CD14-positive monocyte (primary cell): ENCODE measurements at regions not wholly inside any gene's neighbourhood (a gene's known extent, or its start where the extent isn't known, plus 50 kb on each side); places are given as distances from the start of the nearest gene placed in this dataset.

Experiments used
- DNase-seq, 3 donors: peaks; one replicate each; pipeline ENCODE4 v3.0.0-alpha.2; 2011 to 2022
- H2AFZ ChIP-seq: 2 replicates; pipeline ENCODE4 v1.6.0; 2012; ENCODE audit warnings: mild to moderate bottlenecking, low read depth, low read length, inconsistent platforms; ENCODE audit not compliant: insufficient read depth, poor library complexity, severe bottlenecking
- H3K27ac ChIP-seq, 2 donors: 1 replicate in 1 of 2; 2 replicates in 1 of 2; pipeline ENCODE4 v1.5.1; 2012 to 2013; ENCODE audit warnings: low read length in 2 of 2, control low read depth in 1 of 2, inconsistent platforms in 1 of 2, low read depth in 1 of 2, mild to moderate bottlenecking in 1 of 2
- H3K27me3 ChIP-seq, 2 donors: one replicate each; pipeline versions ENCODE4 v1.6.0 to v1.6.1; 2011 to 2013; ENCODE audit warnings: low read length in 2 of 2; ENCODE audit not compliant: control insufficient read depth in 2 of 2, insufficient read depth in 2 of 2
- H3K36me3 ChIP-seq, 2 donors: replicated peaks in 1 of 2; 1 replicate in 1 of 2; 2 replicates in 1 of 2; pipeline versions ENCODE4 v1.5.1 to v1.6.1; 2012 to 2013; ENCODE audit warnings: low read length in 2 of 2, control low read depth in 1 of 2, inconsistent platforms in 1 of 2, mild to moderate bottlenecking in 1 of 2; ENCODE audit not compliant: insufficient read depth in 2 of 2, control insufficient read depth in 1 of 2
- H3K4me1 ChIP-seq, 2 donors: 1 replicate in 1 of 2; 2 replicates in 1 of 2; pipeline versions ENCODE4 v1.5.1 to v1.6.1; 2012 to 2013; ENCODE audit warnings: low read length in 2 of 2, control low read depth in 1 of 2, inconsistent platforms in 1 of 2, mild to moderate bottlenecking in 1 of 2, moderate library complexity in 1 of 2; ENCODE audit not compliant: insufficient read depth in 2 of 2, control insufficient read depth in 1 of 2
- H3K4me2 ChIP-seq: replicated peaks from 2 replicates; pipeline ENCODE3; 2012; ENCODE audit warnings: low read length, moderate library complexity, mild to moderate bottlenecking; ENCODE audit not compliant: poor library complexity, severe bottlenecking; ENCODE audit errors: extremely low read depth
- H3K4me3 ChIP-seq, 3 experiments: fragments of 200-600 bp in 1 of 3; sonication (generic) in 1 of 3; replicated peaks in 1 of 3; 1 replicate in 2 of 3; 2 replicates in 1 of 3; pipeline ENCODE4 v1.5.1; 2011 to 2013; ENCODE audit warnings: low read length in 3 of 3, mild to moderate bottlenecking in 3 of 3, control low read depth in 2 of 3, low read depth in 2 of 3, inconsistent platforms in 1 of 3, moderate library complexity in 1 of 3
- H3K79me2 ChIP-seq: 2 replicates; pipeline ENCODE4 v1.6.0; 2012; ENCODE audit warnings: mild to moderate bottlenecking, control low read depth, inconsistent platforms, low read length, moderate library complexity; ENCODE audit not compliant: insufficient read depth
- H3K9ac ChIP-seq: 2 replicates; pipeline ENCODE4 v1.6.0; 2017; ENCODE audit warnings: low read length, mild to moderate bottlenecking; ENCODE audit not compliant: insufficient read depth, poor library complexity, severe bottlenecking
- H3K9me3 ChIP-seq, 2 donors: replicated peaks in 1 of 2; 1 replicate in 1 of 2; 2 replicates in 1 of 2; pipeline versions ENCODE4 v1.5.1 to v1.6.1; 2012 to 2013; ENCODE audit warnings: low read length in 2 of 2, control low read depth in 1 of 2; ENCODE audit not compliant: control insufficient read depth in 1 of 2, insufficient read depth in 1 of 2
- H4K20me1 ChIP-seq: 2 replicates; pipeline ENCODE4 v1.6.0; 2012; ENCODE audit warnings: mild to moderate bottlenecking, low read length, control low read depth, moderate library complexity; ENCODE audit not compliant: insufficient read depth
- H3K27ac Mint-ChIP-seq, 7 donors: one replicate each; pipeline ENCODE4 v1.8.0; 2020; ENCODE audit warnings: mild to moderate bottlenecking in 7 of 7, mixed read lengths in 7 of 7, moderate library complexity in 6 of 7, inconsistent platforms in 2 of 7
- H3K27me3 Mint-ChIP-seq, 3 donors: one replicate each; pipeline ENCODE4 v1.8.0; 2021 to 2022; ENCODE audit warnings: low read depth in 3 of 3, mild to moderate bottlenecking in 3 of 3, mixed read lengths in 3 of 3, moderate library complexity in 3 of 3, inconsistent platforms in 1 of 3
- H3K36me3 Mint-ChIP-seq, 2 donors: one replicate each; pipeline ENCODE4 v1.8.0; 2020; ENCODE audit warnings: mixed read lengths in 2 of 2, inconsistent platforms in 1 of 2, mild to moderate bottlenecking in 1 of 2
- H3K4me1 Mint-ChIP-seq: one replicate; pipeline ENCODE4 v1.8.0; 2020; ENCODE audit warnings: mild to moderate bottlenecking, mixed read lengths
- H3K4me3 Mint-ChIP-seq, 2 donors: one replicate each; pipeline ENCODE4 v1.8.0; 2020; ENCODE audit warnings: mild to moderate bottlenecking in 2 of 2, mixed read lengths in 2 of 2, moderate library complexity in 1 of 2
- H3K9me3 Mint-ChIP-seq, 7 donors: one replicate each; pipeline ENCODE4 v1.8.0; 2020 to 2022; ENCODE audit warnings: mixed read lengths in 7 of 7, mild to moderate bottlenecking in 6 of 7, moderate library complexity in 6 of 7, inconsistent platforms in 2 of 7
- WGBS: methylation state at CpG from one replicate; pipeline ENCODE4 v1.1.5; 2013; ENCODE audit warnings: missing lambda C conversion rate; ENCODE audit not compliant: insufficient coverage; 5-methylcytosine and 5-hydroxymethylcytosine counted together
- intact Hi-C, 2 donors: fragments of 100-400 bp; cut with micrococcal nuclease; formaldehyde crosslinking; loops; one replicate each; pipeline versions ENCODE4 v1.15.0 to v1.15.1; 2023
- TF ChIP-seq, protein P1 (sequence below): fragments of 200-600 bp; IDR thresholded peaks from one replicate; pipeline ENCODE4 v1.8.0; 2022; ENCODE audit warnings: antibody characterized with exemption, mild to moderate bottlenecking

DNA sequence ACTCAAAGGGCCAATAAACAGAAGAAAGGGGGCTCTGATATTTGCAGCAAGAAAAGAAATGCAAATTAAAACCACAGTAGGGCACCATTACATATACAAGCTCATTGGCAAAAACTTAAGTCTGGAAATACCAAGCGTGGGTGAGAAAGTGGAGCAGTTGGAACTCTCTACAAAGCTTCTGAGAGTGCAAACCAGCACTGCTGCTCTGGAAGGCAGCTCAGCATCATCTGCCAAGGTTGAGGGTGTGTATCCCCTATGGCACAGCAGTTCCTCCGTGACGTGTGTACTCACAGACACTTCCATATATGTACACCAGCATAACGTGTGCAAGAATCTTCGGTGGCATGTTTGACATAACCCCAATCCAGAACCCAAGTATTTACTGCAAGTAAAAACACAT is 271.0 kb upstream of the ATP10A start:
- 50% methylated on average over 1 of the region's 5 CpGs for WGBS

DNA sequence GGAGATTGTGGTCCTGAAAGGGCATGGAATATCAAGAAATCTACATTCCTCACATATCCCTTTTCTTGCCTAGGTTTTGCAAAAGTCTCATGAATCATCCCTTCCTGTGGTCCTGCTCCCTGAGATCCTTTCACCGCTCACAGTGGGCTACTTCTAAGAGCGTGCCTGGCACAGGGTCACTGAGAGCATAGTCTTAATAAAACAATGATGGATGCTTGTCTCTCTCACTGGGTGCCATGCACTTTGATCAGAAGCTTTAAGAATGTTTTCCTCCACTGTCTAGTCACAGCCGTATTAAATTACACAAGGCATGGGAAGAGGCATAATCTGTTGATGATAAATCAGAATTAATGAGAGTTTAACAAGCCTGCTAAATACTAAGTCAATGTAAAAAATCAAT is 269.7 kb upstream of the ATP10A start:
- intact Hi-C loops: no loop called here
- H3K4me2 ChIP-seq: no peak overlapping the region
- no peak overlapping the region for H3K27ac ChIP-seq
- Mint-ChIP-seq H3K4me1 (no peaks in the 10 kb centered on the region), H3K27ac (no peak overlapping the region), H3K9me3 (peaks cover 0 to 8% (median 0%) of the 10 kb centered on the region in 7 donors), H3K4me3 (no peak overlapping the region), H3K27me3 (peaks cover 1 to 3% (median 2%) of the 10 kb centered on the region in 3 donors), H3K36me3 (no peaks in the 10 kb centered on the region)
- H3K79me2 ChIP-seq: no peaks in the 10 kb centered on the region
- H3K9me3 ChIP-seq: no peaks in the 10 kb centered on the region
- no peaks in the 10 kb centered on the region for H3K36me3 ChIP-seq
- no peak overlapping the region for H3K4me3 ChIP-seq
- no peak for DNase-seq
- no CpG with 5 or more reads among the region's 3 CpGs for WGBS
- H4K20me1 ChIP-seq: no peaks in the 10 kb centered on the region
- no peaks in the 10 kb centered on the region for H3K27me3 ChIP-seq
- TF ChIP-seq, protein P1, sequence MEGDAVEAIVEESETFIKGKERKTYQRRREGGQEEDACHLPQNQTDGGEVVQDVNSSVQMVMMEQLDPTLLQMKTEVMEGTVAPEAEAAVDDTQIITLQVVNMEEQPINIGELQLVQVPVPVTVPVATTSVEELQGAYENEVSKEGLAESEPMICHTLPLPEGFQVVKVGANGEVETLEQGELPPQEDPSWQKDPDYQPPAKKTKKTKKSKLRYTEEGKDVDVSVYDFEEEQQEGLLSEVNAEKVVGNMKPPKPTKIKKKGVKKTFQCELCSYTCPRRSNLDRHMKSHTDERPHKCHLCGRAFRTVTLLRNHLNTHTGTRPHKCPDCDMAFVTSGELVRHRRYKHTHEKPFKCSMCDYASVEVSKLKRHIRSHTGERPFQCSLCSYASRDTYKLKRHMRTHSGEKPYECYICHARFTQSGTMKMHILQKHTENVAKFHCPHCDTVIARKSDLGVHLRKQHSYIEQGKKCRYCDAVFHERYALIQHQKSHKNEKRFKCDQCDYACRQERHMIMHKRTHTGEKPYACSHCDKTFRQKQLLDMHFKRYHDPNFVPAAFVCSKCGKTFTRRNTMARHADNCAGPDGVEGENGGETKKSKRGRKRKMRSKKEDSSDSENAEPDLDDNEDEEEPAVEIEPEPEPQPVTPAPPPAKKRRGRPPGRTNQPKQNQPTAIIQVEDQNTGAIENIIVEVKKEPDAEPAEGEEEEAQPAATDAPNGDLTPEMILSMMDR: no peak
- H3K4me1 ChIP-seq: no peaks in the 10 kb centered on the region
- H3K9ac ChIP-seq: no peak overlapping the region
- H2AFZ ChIP-seq: no peak overlapping the region

More for the DNA sequence above, 271.0 kb upstream of the ATP10A start:
- no peaks in the 10 kb centered on the region for H3K4me1 ChIP-seq
- Mint-ChIP-seq H3K9me3 (peaks cover 0 to 4% (median 0%) of the 10 kb centered on the region in 7 donors), H3K27me3 (peaks cover 1 to 3% (median 1%) of the 10 kb centered on the region in 3 donors), H3K4me3 (no peak overlapping the region), H3K36me3 (no peaks in the 10 kb centered on the region), H3K4me1 (no peaks in the 10 kb centered on the region), H3K27ac (no peak overlapping the region)
- TF ChIP-seq, protein P1: no peak
- no peaks in the 10 kb centered on the region for H3K36me3 ChIP-seq
- no peak overlapping the region for H3K9ac ChIP-seq
- H3K27me3 ChIP-seq: no peaks in the 10 kb centered on the region
- intact Hi-C loops: no loop called here
- no peak overlapping the region for H3K27ac ChIP-seq
- no peak for DNase-seq
- no peak overlapping the region for H2AFZ ChIP-seq
- no peak overlapping the region for H3K4me2 ChIP-seq
- no peaks in the 10 kb centered on the region for H3K79me2 ChIP-seq
- H3K4me3 ChIP-seq: no peak overlapping the region
- peaks cover 3 to 5% of the 10 kb centered on the region in 2 donors for H3K9me3 ChIP-seq
- no peaks in the 10 kb centered on the region for H4K20me1 ChIP-seq
